Fibroblast of lung (primary cell): ENCODE measurements at regions not wholly inside any gene's neighbourhood (a gene's known extent, or its start where the extent isn't known, plus 50 kb on each side); places are given as distances from the start of the nearest gene placed in this dataset.

ENCODE experiments used
- DNase-seq, 2 donors: peaks; one replicate each; pipeline versions ENCODE4 v3.0.0 to v3.0.0-alpha.2; 2010; ENCODE audit warnings: low read depth in 2 of 2
- H2AFZ ChIP-seq: 2 replicates; pipeline ENCODE4 v1.5.1; 2012; ENCODE audit warnings: low read length, control low read depth, inconsistent platforms
- H3K27ac ChIP-seq: 2 replicates; pipeline ENCODE4 v1.5.1; 2011; ENCODE audit warnings: low read length, control low read depth; ENCODE audit not compliant: insufficient read depth
- H3K27me3 ChIP-seq: 2 replicates; pipeline ENCODE4 v1.5.1; 2011; ENCODE audit warnings: mild to moderate bottlenecking, low read length; ENCODE audit not compliant: control insufficient read depth, insufficient read depth
- H3K36me3 ChIP-seq: 2 replicates; pipeline ENCODE4 v1.5.1; 2011; ENCODE audit warnings: low read length; ENCODE audit not compliant: control insufficient read depth, insufficient read depth
- H3K4me1 ChIP-seq: 2 replicates; pipeline ENCODE4 v1.5.1; 2011; ENCODE audit warnings: low read length; ENCODE audit not compliant: control insufficient read depth, insufficient read depth; ENCODE audit errors: extremely low read depth
- H3K4me2 ChIP-seq: 2 replicates; pipeline ENCODE4 v1.5.1; 2011; ENCODE audit warnings: low read length, control low read depth; ENCODE audit not compliant: insufficient read depth; ENCODE audit errors: extremely low read depth
- H3K4me3 ChIP-seq, 4 experiments: fragments of 200-600 bp in 1 of 4; sonication (generic) in 1 of 4; replicated peaks in 1 of 4; 2 replicates each; pipeline ENCODE4 v1.5.1; 2011 to 2016; ENCODE audit warnings: low read length in 4 of 4, low read depth in 3 of 4, mild to moderate bottlenecking in 3 of 4, control low read depth in 2 of 4, inconsistent platforms in 1 of 4, mixed read lengths in 1 of 4; ENCODE audit not compliant: insufficient read depth in 1 of 4; ENCODE audit errors: control extremely low read depth in 1 of 4
- H3K79me2 ChIP-seq: 2 replicates; pipeline ENCODE4 v1.5.1; 2012; ENCODE audit warnings: mild to moderate bottlenecking, low read length, inconsistent platforms; ENCODE audit not compliant: control insufficient read depth, insufficient read depth
- H3K9ac ChIP-seq: 2 replicates; pipeline ENCODE4 v1.5.1; 2011; ENCODE audit warnings: mild to moderate bottlenecking, low read length, control low read depth; ENCODE audit not compliant: insufficient read depth
- H3K9me3 ChIP-seq: 2 replicates; pipeline ENCODE4 v1.5.1; 2012; ENCODE audit warnings: low read depth, low read length; ENCODE audit not compliant: control insufficient read depth, insufficient read depth
- H4K20me1 ChIP-seq: 2 replicates; pipeline ENCODE4 v1.5.1; 2011; ENCODE audit warnings: low read length; ENCODE audit not compliant: control insufficient read depth, insufficient read depth; ENCODE audit errors: extremely low read depth
- EZH2 ChIP-seq: IDR thresholded peaks from 2 replicates; pipeline ENCODE4 v1.5.1; 2012; ENCODE audit warnings: low read length, control low read depth, mild to moderate bottlenecking; ENCODE audit errors: missing control alignments
- TF ChIP-seq, protein P1 (sequence below), 2 donors: IDR thresholded peaks in 1 of 2; conservative IDR thresholded peaks in 1 of 2; 1 replicate in 1 of 2; 2 replicates in 1 of 2; pipeline ENCODE4 v1.5.1; 2011 to 2012; ENCODE audit warnings: low read length in 2 of 2, control low read depth in 1 of 2, inconsistent platforms in 1 of 2, low read depth in 1 of 2, mild to moderate bottlenecking in 1 of 2

DNA sequence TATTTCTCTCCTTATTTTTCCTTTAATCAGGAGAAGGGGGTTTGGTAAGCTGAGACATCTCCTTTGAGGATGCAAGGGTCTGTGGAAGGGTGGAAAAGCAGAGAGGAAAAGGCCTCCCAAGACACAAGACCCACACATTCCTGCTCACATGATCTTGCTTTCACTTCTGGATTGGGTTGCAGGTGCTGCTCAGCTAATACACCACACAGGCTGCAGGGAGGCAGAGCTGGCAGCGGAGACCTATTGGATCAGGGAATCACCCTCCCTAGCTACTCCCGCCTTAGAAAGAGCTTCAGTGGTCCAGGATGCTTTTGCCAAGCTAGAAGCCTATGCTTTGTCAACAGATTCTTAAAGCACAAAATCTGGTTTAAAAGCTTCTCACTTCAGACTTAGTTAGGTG lies 87.6 kb upstream of the IL33 start:
- Histone ChIP-seq H3K27me3 (no peaks in the 10 kb centered on the region), H3K4me3 (no peak overlapping the region), H3K9ac (no peak overlapping the region), H3K4me2 (no peak overlapping the region), H2AFZ (no peak overlapping the region), H3K9me3 (no peaks in the 10 kb centered on the region), H3K4me1 (no peaks in the 10 kb centered on the region), H4K20me1 (no peaks in the 10 kb centered on the region), H3K27ac (no peak overlapping the region), H3K79me2 (no peaks in the 10 kb centered on the region), H3K36me3 (no peaks in the 10 kb centered on the region)
- TF ChIP-seq, protein P1, sequence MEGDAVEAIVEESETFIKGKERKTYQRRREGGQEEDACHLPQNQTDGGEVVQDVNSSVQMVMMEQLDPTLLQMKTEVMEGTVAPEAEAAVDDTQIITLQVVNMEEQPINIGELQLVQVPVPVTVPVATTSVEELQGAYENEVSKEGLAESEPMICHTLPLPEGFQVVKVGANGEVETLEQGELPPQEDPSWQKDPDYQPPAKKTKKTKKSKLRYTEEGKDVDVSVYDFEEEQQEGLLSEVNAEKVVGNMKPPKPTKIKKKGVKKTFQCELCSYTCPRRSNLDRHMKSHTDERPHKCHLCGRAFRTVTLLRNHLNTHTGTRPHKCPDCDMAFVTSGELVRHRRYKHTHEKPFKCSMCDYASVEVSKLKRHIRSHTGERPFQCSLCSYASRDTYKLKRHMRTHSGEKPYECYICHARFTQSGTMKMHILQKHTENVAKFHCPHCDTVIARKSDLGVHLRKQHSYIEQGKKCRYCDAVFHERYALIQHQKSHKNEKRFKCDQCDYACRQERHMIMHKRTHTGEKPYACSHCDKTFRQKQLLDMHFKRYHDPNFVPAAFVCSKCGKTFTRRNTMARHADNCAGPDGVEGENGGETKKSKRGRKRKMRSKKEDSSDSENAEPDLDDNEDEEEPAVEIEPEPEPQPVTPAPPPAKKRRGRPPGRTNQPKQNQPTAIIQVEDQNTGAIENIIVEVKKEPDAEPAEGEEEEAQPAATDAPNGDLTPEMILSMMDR (conservative IDR thresholded peaks at IDR 0.05 in 1 of 2, IDR thresholded peaks at IDR 0.05 in 1 of 2; ENCODE audit: low read depth in 1 of 2, low read length in 2 of 2), result no peak
- no peak for TF ChIP-seq EZH2
- no peak for DNase-seq

DNA sequence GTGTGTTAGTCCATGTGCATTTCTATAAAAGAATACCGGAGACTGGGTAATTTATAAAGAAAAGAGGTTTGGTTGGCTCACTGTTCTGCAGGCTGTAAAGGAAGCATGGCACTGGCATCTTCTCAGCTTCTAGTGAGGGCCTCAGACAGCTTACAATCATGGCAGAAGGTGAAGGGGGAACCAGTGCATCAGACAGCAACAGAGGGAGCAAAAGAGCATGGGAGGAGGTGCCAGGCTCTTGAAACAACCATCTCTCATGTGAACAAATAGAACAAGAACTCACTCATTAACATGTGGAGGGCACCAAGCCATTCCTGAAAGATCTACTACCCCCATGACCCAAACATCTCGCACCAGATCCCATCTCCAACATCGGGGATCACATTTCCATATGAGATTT lies 89.2 kb upstream of the IL33 start:
- Histone ChIP-seq H3K9me3 (no peaks in the 10 kb centered on the region), H3K4me1 (no peaks in the 10 kb centered on the region), H3K36me3 (no peaks in the 10 kb centered on the region), H3K27me3 (no peaks in the 10 kb centered on the region), H3K9ac (no peak overlapping the region), H2AFZ (no peak overlapping the region), H3K4me3 (no peak overlapping the region), H3K79me2 (no peaks in the 10 kb centered on the region), H3K4me2 (no peak overlapping the region), H3K27ac (no peak overlapping the region), H4K20me1 (no peaks in the 10 kb centered on the region)
- TF ChIP-seq EZH2, result no peak
- TF ChIP-seq, protein P1 (conservative IDR thresholded peaks at IDR 0.05 in 1 of 2, IDR thresholded peaks at IDR 0.05 in 1 of 2; ENCODE audit: low read depth in 1 of 2, low read length in 2 of 2), result no peak
- no peak for DNase-seq

DNA sequence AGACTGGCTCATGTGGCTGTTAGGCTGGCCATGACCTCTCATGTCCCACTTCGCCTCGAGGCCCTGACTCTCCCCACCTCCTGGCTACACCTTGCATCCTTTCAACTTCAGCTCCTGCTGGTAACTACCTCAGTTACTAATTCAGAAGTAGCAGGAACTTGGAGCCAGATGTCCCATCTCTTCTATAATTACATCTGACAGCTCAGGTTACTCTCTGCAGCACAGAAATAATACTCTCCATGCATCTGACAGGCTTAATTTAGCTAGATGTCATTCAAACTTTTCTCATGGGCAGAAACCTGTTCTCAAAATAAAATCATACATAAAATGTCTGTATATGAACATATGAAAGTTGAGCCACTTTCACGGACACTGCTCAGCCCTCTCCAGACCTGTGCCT lies 92.2 kb upstream of the IL33 start:
- H3K4me1 ChIP-seq, result no peaks in the 10 kb centered on the region
- no peak overlapping the region for H2AFZ ChIP-seq
- no peaks in the 10 kb centered on the region for H3K36me3 ChIP-seq
- H3K9me3 ChIP-seq, result no peaks in the 10 kb centered on the region
- no peaks in the 10 kb centered on the region for H3K27me3 ChIP-seq
- H3K79me2 ChIP-seq, result no peaks in the 10 kb centered on the region
- no peak overlapping the region for H3K4me3 ChIP-seq
- H4K20me1 ChIP-seq, result no peaks in the 10 kb centered on the region
- no peak overlapping the region for H3K9ac ChIP-seq
- DNase-seq, result no peak
- H3K4me2 ChIP-seq, result no peak overlapping the region
- no peak overlapping the region for H3K27ac ChIP-seq
- no peak for TF ChIP-seq EZH2
- TF ChIP-seq, protein P1 (conservative IDR thresholded peaks at IDR 0.05 in 1 of 2, IDR thresholded peaks at IDR 0.05 in 1 of 2; ENCODE audit: low read depth in 1 of 2, low read length in 2 of 2), result no peak
